ENCODE measurements at regions not wholly inside any gene's neighbourhood (a gene's known extent, or its start where the extent isn't known, plus 50 kb on each side); places are given as distances from the start of the nearest gene placed in this dataset.

GRCh38 chr12:132390287-132391076, 61.1 kb upstream of the GALNT9 start:
- no peak for DNase-seq (ENCODE audit: low read depth)
- Mint-ChIP-seq H3K27me3 (ENCODE audit: low read depth, unreplicated experiment) (peaks cover 28% of the 10 kb centered on the region), H3K36me3 (ENCODE audit: low read depth, unreplicated experiment) (peaks cover 3% of the 10 kb centered on the region), H3K9me3 (ENCODE audit: unreplicated experiment) (peaks cover 8% of the 10 kb centered on the region), H3K4me1 (ENCODE audit: low read depth, unreplicated experiment) (peaks cover 12% of the 10 kb centered on the region), H3K27ac (ENCODE audit: unreplicated experiment) (no peak overlapping the region), H3K4me3 (ENCODE audit: unreplicated experiment) (no peak overlapping the region)
- Histone ChIP-seq H2AFZ (ENCODE audit: low read depth, low read length) (no peak overlapping the region), H3K9me3 (ENCODE audit: insufficient read depth, low read depth, low read length) (peaks cover 6% of the 10 kb centered on the region), H3K27me3 (ENCODE audit: insufficient read depth, low read length) (peaks cover 9% of the 10 kb centered on the region), H3K4me2 (ENCODE audit: low read length) (no peak overlapping the region), H3K4me3 (ENCODE audit: insufficient read depth, low read depth, low read length) (no peak overlapping the region), H3K4me1 (ENCODE audit: insufficient read depth, low read length) (no peaks in the 10 kb centered on the region), H3K79me2 (ENCODE audit: insufficient read depth, low read length) (no peaks in the 10 kb centered on the region), H4K20me1 (ENCODE audit: insufficient read depth, low read length) (no peaks in the 10 kb centered on the region), H3K9ac (ENCODE audit: low read length) (no peak overlapping the region), H3K36me3 (ENCODE audit: insufficient read depth, low read length) (no peaks in the 10 kb centered on the region), H3K27ac (ENCODE audit: low read depth, low read length) (no peak overlapping the region)
- no peak for TF ChIP-seq EZH2 (IDR thresholded peaks at IDR 0.05; ENCODE audit: insufficient read depth, low read length)
- TF ChIP-seq, protein P1, sequence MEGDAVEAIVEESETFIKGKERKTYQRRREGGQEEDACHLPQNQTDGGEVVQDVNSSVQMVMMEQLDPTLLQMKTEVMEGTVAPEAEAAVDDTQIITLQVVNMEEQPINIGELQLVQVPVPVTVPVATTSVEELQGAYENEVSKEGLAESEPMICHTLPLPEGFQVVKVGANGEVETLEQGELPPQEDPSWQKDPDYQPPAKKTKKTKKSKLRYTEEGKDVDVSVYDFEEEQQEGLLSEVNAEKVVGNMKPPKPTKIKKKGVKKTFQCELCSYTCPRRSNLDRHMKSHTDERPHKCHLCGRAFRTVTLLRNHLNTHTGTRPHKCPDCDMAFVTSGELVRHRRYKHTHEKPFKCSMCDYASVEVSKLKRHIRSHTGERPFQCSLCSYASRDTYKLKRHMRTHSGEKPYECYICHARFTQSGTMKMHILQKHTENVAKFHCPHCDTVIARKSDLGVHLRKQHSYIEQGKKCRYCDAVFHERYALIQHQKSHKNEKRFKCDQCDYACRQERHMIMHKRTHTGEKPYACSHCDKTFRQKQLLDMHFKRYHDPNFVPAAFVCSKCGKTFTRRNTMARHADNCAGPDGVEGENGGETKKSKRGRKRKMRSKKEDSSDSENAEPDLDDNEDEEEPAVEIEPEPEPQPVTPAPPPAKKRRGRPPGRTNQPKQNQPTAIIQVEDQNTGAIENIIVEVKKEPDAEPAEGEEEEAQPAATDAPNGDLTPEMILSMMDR (IDR thresholded peaks at IDR 0.05; ENCODE audit: insufficient read depth, low read depth, low read length) = no peak
- no peak for FAIRE-seq

GRCh38 chr12:132389526-132390286, 60.3 kb upstream of the GALNT9 start:
- H3K9ac ChIP-seq (ENCODE audit: low read length) = no peak overlapping the region
- Mint-ChIP-seq H3K4me1 (ENCODE audit: low read depth, unreplicated experiment) (peaks cover 12% of the 10 kb centered on the region), H3K9me3 (ENCODE audit: unreplicated experiment) (peaks cover 8% of the 10 kb centered on the region), H3K27ac (ENCODE audit: unreplicated experiment) (no peak overlapping the region), H3K27me3 (ENCODE audit: low read depth, unreplicated experiment) (peaks cover 28% of the 10 kb centered on the region), H3K4me3 (ENCODE audit: unreplicated experiment) (no peak overlapping the region), H3K36me3 (ENCODE audit: low read depth, unreplicated experiment) (peaks cover 3% of the 10 kb centered on the region)
- H2AFZ ChIP-seq (ENCODE audit: low read depth, low read length) = no peak overlapping the region
- no peak overlapping the region for H3K27ac ChIP-seq (ENCODE audit: low read depth, low read length)
- H3K36me3 ChIP-seq (ENCODE audit: insufficient read depth, low read length) = no peaks in the 10 kb centered on the region
- TF ChIP-seq, protein P1 (IDR thresholded peaks at IDR 0.05; ENCODE audit: insufficient read depth, low read depth, low read length) = no peak
- no peak for TF ChIP-seq EZH2 (IDR thresholded peaks at IDR 0.05; ENCODE audit: insufficient read depth, low read length)
- H3K27me3 ChIP-seq (ENCODE audit: insufficient read depth, low read length) = peaks cover 15% of the 10 kb centered on the region
- DNase-seq (ENCODE audit: low read depth) (no peak), FAIRE-seq (no peak)
- H3K4me3 ChIP-seq (ENCODE audit: insufficient read depth, low read depth, low read length) = no peak overlapping the region
- no peak overlapping the region for H3K4me2 ChIP-seq (ENCODE audit: low read length)
- no peaks in the 10 kb centered on the region for H4K20me1 ChIP-seq (ENCODE audit: insufficient read depth, low read length)
- peaks cover 4% of the 10 kb centered on the region for H3K9me3 ChIP-seq (ENCODE audit: insufficient read depth, low read depth, low read length)
- H3K79me2 ChIP-seq (ENCODE audit: insufficient read depth, low read length) = no peaks in the 10 kb centered on the region
- no peaks in the 10 kb centered on the region for H3K4me1 ChIP-seq (ENCODE audit: insufficient read depth, low read length)

Measured in astrocyte (in vitro differentiated cells and primary cell).